GM23338 (cell line): ENCODE measurements at regions not wholly inside any gene's neighbourhood (a gene's known extent, or its start where the extent isn't known, plus 50 kb on each side); places are given as distances from the start of the nearest gene placed in this dataset.

ENCODE experiments used
- ATAC-seq: fragments of 200-7000 bp; cut with Tn5 transposase; 3 replicates; pipeline ENCODE4 v1.9.1; 2020
- DNase-seq: peaks from one replicate; pipeline ENCODE4 v3.0.0-alpha.2; 2015; ENCODE audit warnings: low spot score
- H2AFZ ChIP-seq: fragments of 200-600 bp; sonication (generic); 2 replicates; pipeline ENCODE4 v1.8.0; 2016; ENCODE audit warnings: antibody characterized with exemption, mild to moderate bottlenecking, moderate library complexity
- H3F3A ChIP-seq: fragments of 200-600 bp; sonication (generic); replicated peaks from 2 replicates; pipeline ENCODE4 v1.8.0; 2017; ENCODE audit warnings: antibody characterized with exemption, mixed run types, low read depth
- H3K27ac ChIP-seq: fragments of 200-600 bp; sonication (generic); 2 replicates; pipeline ENCODE4 v1.6.1; 2016; ENCODE audit warnings: low read depth
- H3K27me3 ChIP-seq: fragments of 200-600 bp; sonication (generic); 2 replicates; pipeline ENCODE4 v1.8.0; 2016; ENCODE audit warnings: mild to moderate bottlenecking, mixed run types, moderate library complexity; ENCODE audit not compliant: insufficient read depth
- H3K36me3 ChIP-seq: fragments of 200-600 bp; sonication (generic); 2 replicates; pipeline ENCODE4 v1.8.0; 2016; ENCODE audit warnings: mild to moderate bottlenecking; ENCODE audit not compliant: insufficient read depth
- H3K4me1 ChIP-seq: fragments of 200-600 bp; sonication (generic); 2 replicates; pipeline ENCODE4 v1.8.0; 2016; ENCODE audit warnings: mild to moderate bottlenecking, moderate library complexity; ENCODE audit not compliant: insufficient read depth
- H3K4me2 ChIP-seq: fragments of 200-600 bp; sonication (generic); 2 replicates; pipeline ENCODE4 v1.7.1; 2017; ENCODE audit warnings: mixed run types
- H3K4me3 ChIP-seq: fragments of 200-600 bp; sonication (generic); 2 replicates; pipeline ENCODE4 v1.6.1; 2016; ENCODE audit warnings: mixed run types
- H3K79me2 ChIP-seq: fragments of 200-600 bp; sonication (generic); replicated peaks from 2 replicates; pipeline ENCODE4 v1.8.0; 2017; ENCODE audit warnings: mild to moderate bottlenecking; ENCODE audit not compliant: insufficient read depth
- H3K9me2 ChIP-seq: fragments of 200-600 bp; sonication (generic); 2 replicates; pipeline ENCODE4 v1.8.0; 2017; ENCODE audit not compliant: insufficient read depth
- H4K20me1 ChIP-seq: fragments of 200-600 bp; sonication (generic); replicated peaks from 2 replicates; pipeline ENCODE4 v1.8.0; 2017; ENCODE audit warnings: mild to moderate bottlenecking; ENCODE audit not compliant: insufficient read depth
- H3K27ac Mint-ChIP-seq: 2 replicates; pipeline ENCODE4 v1.8.0; 2020; ENCODE audit warnings: inconsistent platforms, mild to moderate bottlenecking, moderate library complexity, mixed read lengths
- H3K27me3 Mint-ChIP-seq: 3 replicates; pipeline ENCODE4 v1.8.0; 2022; ENCODE audit warnings: low read depth, mild to moderate bottlenecking, moderate library complexity, mixed read lengths, inconsistent platforms; ENCODE audit not compliant: insufficient read depth, poor library complexity
- H3K36me3 Mint-ChIP-seq: 3 replicates; pipeline ENCODE4 v1.8.0; 2021; ENCODE audit warnings: low read depth, mild to moderate bottlenecking, inconsistent platforms, moderate library complexity, mixed read lengths
- H3K4me1 Mint-ChIP-seq: 3 replicates; pipeline ENCODE4 v1.8.0; 2020; ENCODE audit warnings: mild to moderate bottlenecking, inconsistent platforms, mixed read lengths
- H3K4me3 Mint-ChIP-seq: 3 replicates; pipeline ENCODE4 v1.8.0; 2021; ENCODE audit warnings: moderate library complexity, mild to moderate bottlenecking, inconsistent platforms, mixed read lengths
- H3K9me3 Mint-ChIP-seq: 3 replicates; pipeline ENCODE4 v1.8.0; 2020; ENCODE audit warnings: moderate library complexity, mild to moderate bottlenecking, inconsistent platforms, mixed read lengths
- EZH2phosphoT487 ChIP-seq: fragments of 200-600 bp; sonication (generic); IDR thresholded peaks from one replicate; pipeline ENCODE4 v1.8.1; 2018; ENCODE audit warnings: antibody characterized with exemption; ENCODE audit not compliant: unreplicated experiment
- POLR2AphosphoS5 ChIP-seq: IDR thresholded peaks from 2 replicates; pipeline ENCODE4 v1.6.1; 2016; ENCODE audit warnings: antibody characterized with exemption, low read depth
- STAT1 ChIP-seq: IDR thresholded peaks from one replicate; pipeline ENCODE4 v1.6.1; 2016; ENCODE audit warnings: antibody characterized with exemption; ENCODE audit not compliant: unreplicated experiment
- ZNF114 ChIP-seq: fragments of 250-450 bp; sonication (Bioruptor Pico); IDR thresholded peaks from 2 replicates; pipeline ENCODE4 v1.5.0; 2020; ENCODE audit warnings: mild to moderate bottlenecking, moderate library complexity
- ZNF331 ChIP-seq: fragments of 250-450 bp; sonication (Bioruptor Pico); IDR thresholded peaks from 2 replicates; pipeline ENCODE4 v1.5.0; 2020; ENCODE audit warnings: low read depth, mild to moderate bottlenecking, moderate library complexity
- TF ChIP-seq, protein P1 (sequence below), 2 experiments: fragments of 200-600 bp in 1 of 2; sonication (generic) in 1 of 2; conservative IDR thresholded peaks; 2 replicates each; pipeline versions ENCODE4 v1.5.1 to v1.6.1; 2016 to 2017; ENCODE audit warnings: antibody characterized with exemption in 2 of 2, low read depth in 2 of 2, mild to moderate bottlenecking in 2 of 2, moderate library complexity in 1 of 2
- TF ChIP-seq, protein P2 (sequence below): fragments of 250-450 bp; sonication (Bioruptor Pico); IDR thresholded peaks from 2 replicates; pipeline ENCODE4 v1.5.0; 2020; ENCODE audit warnings: mild to moderate bottlenecking, moderate library complexity

DNA sequence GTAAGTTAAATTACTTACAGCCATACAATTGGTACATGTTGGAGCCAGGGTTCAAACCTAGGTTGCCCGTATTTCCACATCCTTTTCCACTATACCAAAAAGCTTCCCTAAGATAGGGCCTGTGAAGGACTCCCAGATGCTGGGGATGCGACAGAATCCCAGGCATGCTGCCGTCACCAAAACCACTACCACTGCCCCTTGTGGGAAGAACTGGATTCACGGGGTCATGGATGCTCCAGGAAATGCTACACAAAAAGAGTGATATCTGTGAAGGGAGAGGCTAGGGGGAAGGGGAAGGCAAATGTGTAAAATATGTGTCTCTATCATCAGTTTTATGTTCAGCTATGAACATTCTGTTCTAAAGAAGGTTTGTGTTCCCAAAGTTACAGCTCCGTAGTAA lies 133.9 kb upstream of the IVNS1ABP start:
- Histone ChIP-seq H3K27me3 (no peaks in the 10 kb centered on the region), H3K4me3 (no peak overlapping the region), H4K20me1 (no peaks in the 10 kb centered on the region), H3K27ac (no peak overlapping the region), H3K9me2 (peaks cover 12% of the 10 kb centered on the region), H3K36me3 (no peaks in the 10 kb centered on the region), H3K4me2 (no peak overlapping the region), H3F3A (no peaks in the 10 kb centered on the region), H3K4me1 (no peaks in the 10 kb centered on the region), H3K79me2 (no peaks in the 10 kb centered on the region), H2AFZ (no peak overlapping the region)
- H3K36me3 Mint-ChIP-seq: no peaks in the 10 kb centered on the region
- no peak for TF ChIP-seq ZNF114
- TF ChIP-seq, protein P1, sequence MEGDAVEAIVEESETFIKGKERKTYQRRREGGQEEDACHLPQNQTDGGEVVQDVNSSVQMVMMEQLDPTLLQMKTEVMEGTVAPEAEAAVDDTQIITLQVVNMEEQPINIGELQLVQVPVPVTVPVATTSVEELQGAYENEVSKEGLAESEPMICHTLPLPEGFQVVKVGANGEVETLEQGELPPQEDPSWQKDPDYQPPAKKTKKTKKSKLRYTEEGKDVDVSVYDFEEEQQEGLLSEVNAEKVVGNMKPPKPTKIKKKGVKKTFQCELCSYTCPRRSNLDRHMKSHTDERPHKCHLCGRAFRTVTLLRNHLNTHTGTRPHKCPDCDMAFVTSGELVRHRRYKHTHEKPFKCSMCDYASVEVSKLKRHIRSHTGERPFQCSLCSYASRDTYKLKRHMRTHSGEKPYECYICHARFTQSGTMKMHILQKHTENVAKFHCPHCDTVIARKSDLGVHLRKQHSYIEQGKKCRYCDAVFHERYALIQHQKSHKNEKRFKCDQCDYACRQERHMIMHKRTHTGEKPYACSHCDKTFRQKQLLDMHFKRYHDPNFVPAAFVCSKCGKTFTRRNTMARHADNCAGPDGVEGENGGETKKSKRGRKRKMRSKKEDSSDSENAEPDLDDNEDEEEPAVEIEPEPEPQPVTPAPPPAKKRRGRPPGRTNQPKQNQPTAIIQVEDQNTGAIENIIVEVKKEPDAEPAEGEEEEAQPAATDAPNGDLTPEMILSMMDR (conservative IDR thresholded peaks at IDR 0.05; ENCODE audit: low read depth in 2 of 2): peak; percentile 33 to 36
- no peak overlapping the region for H3K27ac Mint-ChIP-seq
- ATAC-seq (peak; percentile 58), DNase-seq (peak; percentile 47)
- H3K27me3 Mint-ChIP-seq: no peaks in the 10 kb centered on the region
- H3K4me1 Mint-ChIP-seq: no peaks in the 10 kb centered on the region
- H3K4me3 Mint-ChIP-seq: no peak overlapping the region
- no peaks in the 10 kb centered on the region; the same call in 2 of the 3 replicates for H3K9me3 Mint-ChIP-seq

DNA sequence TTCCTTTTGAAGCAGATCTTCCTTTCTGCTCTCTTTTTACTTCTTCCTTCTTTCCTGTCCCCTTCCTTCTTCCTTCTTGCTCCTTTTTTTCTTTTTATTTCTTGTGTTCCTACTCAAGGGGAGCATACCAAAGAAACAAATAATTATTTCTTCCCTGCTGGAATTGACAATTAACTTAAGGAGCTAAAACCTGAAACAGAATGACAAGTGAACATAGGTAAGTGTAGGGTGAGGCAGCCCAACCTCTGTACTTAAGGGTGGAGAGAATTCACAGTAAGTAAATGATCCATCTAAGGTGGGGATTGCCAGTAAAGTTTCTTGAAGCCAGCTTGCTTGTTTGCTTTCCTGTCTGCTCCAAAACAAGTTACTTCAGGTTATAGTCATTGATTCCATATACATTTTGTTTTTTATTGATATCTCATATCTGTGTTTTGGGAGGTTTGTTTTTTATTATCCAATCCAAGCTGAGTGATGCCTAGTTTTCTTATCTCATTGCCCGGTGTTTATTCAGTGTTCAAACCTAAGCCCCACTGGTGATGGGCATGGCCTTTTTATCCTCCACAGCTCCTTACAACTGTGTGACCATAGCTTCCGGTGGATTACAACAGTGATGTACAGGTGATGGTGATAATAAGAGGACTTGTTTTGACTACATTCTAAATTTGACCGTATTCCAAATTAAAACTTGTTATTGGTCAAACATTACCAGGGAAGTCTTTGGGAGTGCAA lies 133.2 kb upstream of the IVNS1ABP start:
- H2AFZ ChIP-seq: no peak overlapping the region
- peaks cover 12% of the 10 kb centered on the region for H3K9me2 ChIP-seq
- H3K4me2 ChIP-seq: no peak overlapping the region
- no peak overlapping the region for H3K27ac ChIP-seq
- H3K79me2 ChIP-seq: no peaks in the 10 kb centered on the region
- Mint-ChIP-seq H3K9me3 (no peaks in the 10 kb centered on the region; the same call in 2 of the 3 replicates), H3K27ac (no peak overlapping the region), H3K36me3 (no peaks in the 10 kb centered on the region), H3K4me3 (no peak overlapping the region), H3K4me1 (no peaks in the 10 kb centered on the region), H3K27me3 (no peaks in the 10 kb centered on the region)
- H4K20me1 ChIP-seq: no peaks in the 10 kb centered on the region
- no peak overlapping the region for H3K4me3 ChIP-seq
- no peak for DNase-seq
- no peaks in the 10 kb centered on the region for H3K27me3 ChIP-seq
- H3K36me3 ChIP-seq: no peaks in the 10 kb centered on the region
- H3K4me1 ChIP-seq: no peaks in the 10 kb centered on the region
- ATAC-seq: no peak
- no peak for TF ChIP-seq ZNF331 (CRISPR knock-in tag)
- TF ChIP-seq STAT1: no peak
- no peak for TF ChIP-seq EZH2phosphoT487
- no peak for TF ChIP-seq POLR2AphosphoS5
- TF ChIP-seq, protein P2, sequence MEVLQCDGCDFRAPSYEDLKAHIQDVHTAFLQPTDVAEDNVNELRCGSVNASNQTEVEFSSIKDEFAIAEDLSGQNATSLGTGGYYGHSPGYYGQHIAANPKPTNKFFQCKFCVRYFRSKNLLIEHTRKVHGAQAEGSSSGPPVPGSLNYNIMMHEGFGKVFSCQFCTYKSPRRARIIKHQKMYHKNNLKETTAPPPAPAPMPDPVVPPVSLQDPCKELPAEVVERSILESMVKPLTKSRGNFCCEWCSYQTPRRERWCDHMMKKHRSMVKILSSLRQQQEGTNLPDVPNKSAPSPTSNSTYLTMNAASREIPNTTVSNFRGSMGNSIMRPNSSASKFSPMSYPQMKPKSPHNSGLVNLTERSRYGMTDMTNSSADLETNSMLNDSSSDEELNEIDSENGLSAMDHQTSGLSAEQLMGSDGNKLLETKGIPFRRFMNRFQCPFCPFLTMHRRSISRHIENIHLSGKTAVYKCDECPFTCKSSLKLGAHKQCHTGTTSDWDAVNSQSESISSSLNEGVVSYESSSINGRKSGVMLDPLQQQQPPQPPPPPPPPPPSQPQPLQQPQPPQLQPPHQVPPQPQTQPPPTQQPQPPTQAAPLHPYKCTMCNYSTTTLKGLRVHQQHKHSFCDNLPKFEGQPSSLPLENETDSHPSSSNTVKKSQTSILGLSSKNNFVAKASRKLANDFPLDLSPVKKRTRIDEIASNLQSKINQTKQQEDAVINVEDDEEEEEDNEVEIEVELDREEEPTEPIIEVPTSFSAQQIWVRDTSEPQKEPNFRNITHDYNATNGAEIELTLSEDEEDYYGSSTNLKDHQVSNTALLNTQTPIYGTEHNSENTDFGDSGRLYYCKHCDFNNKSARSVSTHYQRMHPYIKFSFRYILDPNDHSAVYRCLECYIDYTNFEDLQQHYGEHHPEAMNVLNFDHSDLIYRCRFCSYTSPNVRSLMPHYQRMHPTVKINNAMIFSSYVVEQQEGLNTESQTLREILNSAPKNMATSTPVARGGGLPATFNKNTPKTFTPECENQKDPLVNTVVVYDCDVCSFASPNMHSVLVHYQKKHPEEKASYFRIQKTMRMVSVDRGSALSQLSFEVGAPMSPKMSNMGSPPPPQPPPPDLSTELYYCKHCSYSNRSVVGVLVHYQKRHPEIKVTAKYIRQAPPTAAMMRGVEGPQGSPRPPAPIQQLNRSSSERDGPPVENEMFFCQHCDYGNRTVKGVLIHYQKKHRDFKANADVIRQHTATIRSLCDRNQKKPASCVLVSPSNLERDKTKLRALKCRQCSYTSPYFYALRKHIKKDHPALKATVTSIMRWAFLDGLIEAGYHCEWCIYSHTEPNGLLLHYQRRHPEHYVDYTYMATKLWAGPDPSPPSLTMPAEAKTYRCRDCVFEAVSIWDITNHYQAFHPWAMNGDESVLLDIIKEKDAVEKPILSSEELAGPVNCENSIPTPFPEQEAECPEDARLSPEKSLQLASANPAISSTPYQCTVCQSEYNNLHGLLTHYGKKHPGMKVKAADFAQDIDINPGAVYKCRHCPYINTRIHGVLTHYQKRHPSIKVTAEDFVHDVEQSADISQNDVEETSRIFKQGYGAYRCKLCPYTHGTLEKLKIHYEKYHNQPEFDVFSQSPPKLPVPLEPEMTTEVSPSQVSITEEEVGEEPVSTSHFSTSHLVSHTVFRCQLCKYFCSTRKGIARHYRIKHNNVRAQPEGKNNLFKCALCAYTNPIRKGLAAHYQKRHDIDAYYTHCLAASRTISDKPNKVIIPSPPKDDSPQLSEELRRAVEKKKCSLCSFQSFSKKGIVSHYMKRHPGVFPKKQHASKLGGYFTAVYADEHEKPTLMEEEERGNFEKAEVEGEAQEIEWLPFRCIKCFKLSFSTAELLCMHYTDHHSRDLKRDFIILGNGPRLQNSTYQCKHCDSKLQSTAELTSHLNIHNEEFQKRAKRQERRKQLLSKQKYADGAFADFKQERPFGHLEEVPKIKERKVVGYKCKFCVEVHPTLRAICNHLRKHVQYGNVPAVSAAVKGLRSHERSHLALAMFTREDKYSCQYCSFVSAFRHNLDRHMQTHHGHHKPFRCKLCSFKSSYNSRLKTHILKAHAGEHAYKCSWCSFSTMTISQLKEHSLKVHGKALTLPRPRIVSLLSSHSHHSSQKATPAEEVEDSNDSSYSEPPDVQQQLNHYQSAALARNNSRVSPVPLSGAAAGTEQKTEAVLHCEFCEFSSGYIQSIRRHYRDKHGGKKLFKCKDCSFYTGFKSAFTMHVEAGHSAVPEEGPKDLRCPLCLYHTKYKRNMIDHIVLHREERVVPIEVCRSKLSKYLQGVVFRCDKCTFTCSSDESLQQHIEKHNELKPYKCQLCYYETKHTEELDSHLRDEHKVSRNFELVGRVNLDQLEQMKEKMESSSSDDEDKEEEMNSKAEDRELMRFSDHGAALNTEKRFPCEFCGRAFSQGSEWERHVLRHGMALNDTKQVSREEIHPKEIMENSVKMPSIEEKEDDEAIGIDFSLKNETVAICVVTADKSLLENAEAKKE (CRISPR knock-in tag): no peak
- TF ChIP-seq ZNF114: no peak
- H3F3A ChIP-seq: no peaks in the 10 kb centered on the region
